Fibroblast of pulmonary artery (primary cell): ENCODE measurements at regions not wholly inside any gene's neighbourhood (a gene's known extent, or its start where the extent isn't known, plus 50 kb on each side); places are given as distances from the start of the nearest gene placed in this dataset.

Experiments used
- DNase-seq: peaks from one replicate; pipeline ENCODE4 v3.0.0-alpha.2; 2010; ENCODE audit warnings: low read depth
- H3K4me3 ChIP-seq: replicated peaks from 2 replicates; pipeline ENCODE4 v1.5.1; 2011; ENCODE audit warnings: low read depth, mild to moderate bottlenecking, control low read depth, low read length, moderate library complexity
- TF ChIP-seq, protein P1 (sequence below): IDR thresholded peaks from 2 replicates; pipeline ENCODE4 v1.5.1; 2011; ENCODE audit warnings: mild to moderate bottlenecking, control low read depth, low read length, inconsistent platforms; ENCODE audit errors: missing control alignments

- TF ChIP-seq, protein P1, sequence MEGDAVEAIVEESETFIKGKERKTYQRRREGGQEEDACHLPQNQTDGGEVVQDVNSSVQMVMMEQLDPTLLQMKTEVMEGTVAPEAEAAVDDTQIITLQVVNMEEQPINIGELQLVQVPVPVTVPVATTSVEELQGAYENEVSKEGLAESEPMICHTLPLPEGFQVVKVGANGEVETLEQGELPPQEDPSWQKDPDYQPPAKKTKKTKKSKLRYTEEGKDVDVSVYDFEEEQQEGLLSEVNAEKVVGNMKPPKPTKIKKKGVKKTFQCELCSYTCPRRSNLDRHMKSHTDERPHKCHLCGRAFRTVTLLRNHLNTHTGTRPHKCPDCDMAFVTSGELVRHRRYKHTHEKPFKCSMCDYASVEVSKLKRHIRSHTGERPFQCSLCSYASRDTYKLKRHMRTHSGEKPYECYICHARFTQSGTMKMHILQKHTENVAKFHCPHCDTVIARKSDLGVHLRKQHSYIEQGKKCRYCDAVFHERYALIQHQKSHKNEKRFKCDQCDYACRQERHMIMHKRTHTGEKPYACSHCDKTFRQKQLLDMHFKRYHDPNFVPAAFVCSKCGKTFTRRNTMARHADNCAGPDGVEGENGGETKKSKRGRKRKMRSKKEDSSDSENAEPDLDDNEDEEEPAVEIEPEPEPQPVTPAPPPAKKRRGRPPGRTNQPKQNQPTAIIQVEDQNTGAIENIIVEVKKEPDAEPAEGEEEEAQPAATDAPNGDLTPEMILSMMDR = no peak
- DNase-seq = peak; percentile 78
- H3K4me3 ChIP-seq = peak overlapping the region; percentile 57
Measured at GRCh38 chr7:106598663-106599342, 62.2 kb downstream of the CCDC71L start.

DNA sequence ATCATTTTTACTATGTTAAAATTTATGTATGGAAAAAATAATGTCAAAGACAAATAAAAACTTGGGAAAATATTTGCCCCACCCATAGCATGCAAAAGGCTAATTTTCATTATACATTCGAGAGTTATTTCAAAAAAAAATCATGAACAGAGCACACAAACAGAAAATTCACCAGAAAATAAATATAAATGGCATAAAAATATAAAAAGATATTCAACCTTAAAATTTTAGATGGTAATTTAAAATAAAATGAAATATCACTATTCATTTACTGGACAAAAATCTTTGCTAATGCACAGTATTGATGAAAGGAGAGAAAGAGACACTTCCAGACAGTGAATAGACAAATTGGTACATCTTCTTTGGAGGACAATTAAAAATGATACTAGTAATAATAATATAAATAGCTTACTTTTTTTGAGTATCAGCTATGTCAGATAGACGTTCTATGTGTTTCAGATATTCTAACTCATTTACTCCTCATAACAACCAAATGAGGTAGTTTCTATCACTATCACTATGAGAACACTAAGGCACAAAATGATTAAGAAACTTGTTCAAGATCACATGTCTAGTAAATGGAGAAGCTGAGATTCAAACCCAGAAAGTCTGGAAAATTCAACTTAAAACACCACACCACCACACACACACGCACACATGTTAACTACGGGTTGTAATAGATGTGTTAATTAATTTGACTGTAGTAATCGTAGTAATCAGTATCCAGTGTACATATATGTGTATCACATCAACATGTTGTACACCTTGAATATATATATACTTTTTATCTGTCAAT is 63.0 kb downstream of the CCDC71L start:
- peak overlapping the region; percentile 57 for H3K4me3 ChIP-seq
- no peak for DNase-seq
- TF ChIP-seq, protein P1 = no peak

DNA sequence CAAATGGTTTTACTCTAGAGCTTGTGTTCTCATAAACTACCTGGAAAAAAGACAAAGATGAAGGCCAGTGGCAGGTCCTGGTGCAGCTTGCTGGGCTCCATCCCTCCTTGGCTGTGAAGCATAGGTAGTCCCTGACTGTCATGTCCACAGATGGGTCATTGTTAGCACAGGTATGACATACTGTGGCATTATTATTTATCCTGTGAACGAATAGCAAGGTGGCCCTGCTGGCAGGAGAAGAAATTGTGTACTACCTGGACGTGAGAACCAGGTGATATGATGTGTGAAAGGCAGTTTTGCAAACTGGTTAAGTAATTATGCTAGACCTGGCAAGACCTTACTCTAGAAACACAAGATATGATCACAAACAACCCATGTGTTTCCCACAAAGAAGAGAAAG is 63.9 kb downstream of the CCDC71L start:
- TF ChIP-seq, protein P1 = no peak
- H3K4me3 ChIP-seq = no peak overlapping the region
- DNase-seq = no peak

GRCh38 chr7:106595922-106596321 is 65.0 kb downstream of the CCDC71L start:
- TF ChIP-seq, protein P1 = no peak
- no peak overlapping the region for H3K4me3 ChIP-seq
- no peak for DNase-seq

GRCh38 chr7:106593028-106593417 is 67.9 kb downstream of the CCDC71L start:
- no peak for DNase-seq
- no peak overlapping the region for H3K4me3 ChIP-seq
- TF ChIP-seq, protein P1 = no peak

DNA sequence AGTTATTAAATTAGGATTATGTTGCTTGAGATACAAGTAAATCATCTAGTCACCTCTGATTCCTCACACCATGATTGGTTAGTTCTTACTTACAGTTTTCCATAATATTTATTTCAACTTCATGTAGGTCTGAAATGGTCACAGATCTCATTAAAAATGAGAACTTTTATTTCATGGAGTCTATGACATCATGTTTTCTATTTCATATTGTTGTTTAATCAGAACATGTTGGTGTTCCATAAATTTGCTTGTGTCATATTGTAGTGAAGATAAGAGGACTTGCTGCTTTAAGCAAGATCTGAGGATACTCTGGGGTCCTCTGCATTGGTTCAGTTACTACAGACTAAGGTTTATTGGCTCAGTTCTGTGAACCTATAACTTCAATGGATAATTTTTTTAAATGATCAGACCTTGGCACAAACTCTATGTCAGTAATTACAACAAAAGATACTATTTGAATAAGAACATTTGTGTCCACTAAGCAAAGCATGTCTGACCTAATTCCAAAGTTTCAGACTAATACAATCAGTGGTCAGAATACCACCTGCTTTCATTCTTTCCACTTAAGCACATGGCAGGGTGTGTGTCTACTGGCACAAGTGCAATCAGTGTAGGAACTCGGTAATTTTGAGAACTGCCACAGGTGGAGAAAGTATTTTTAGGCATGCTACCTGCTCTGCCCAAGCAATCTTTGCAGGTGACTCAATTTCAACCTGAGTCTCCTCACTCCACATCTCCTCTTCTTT is 68.5 kb downstream of the CCDC71L start:
- no peak for DNase-seq
- TF ChIP-seq, protein P1 = no peak
- no peak overlapping the region for H3K4me3 ChIP-seq
